GM12892 (cell line): ENCODE measurements at regions not wholly inside any gene's neighbourhood (a gene's known extent, or its start where the extent isn't known, plus 50 kb on each side); places are given as distances from the start of the nearest gene placed in this dataset.

Experiments used
- POLR2A ChIP-seq: IDR thresholded peaks from 2 replicates; pipeline ENCODE4 v1.6.1; 2011; ENCODE audit warnings: low read depth, low read length, control low read depth
- POLR2AphosphoS5 ChIP-seq: IDR thresholded peaks from 2 replicates; pipeline ENCODE4 v1.6.1; 2011; ENCODE audit warnings: low read depth, low read length, control low read depth

DNA sequence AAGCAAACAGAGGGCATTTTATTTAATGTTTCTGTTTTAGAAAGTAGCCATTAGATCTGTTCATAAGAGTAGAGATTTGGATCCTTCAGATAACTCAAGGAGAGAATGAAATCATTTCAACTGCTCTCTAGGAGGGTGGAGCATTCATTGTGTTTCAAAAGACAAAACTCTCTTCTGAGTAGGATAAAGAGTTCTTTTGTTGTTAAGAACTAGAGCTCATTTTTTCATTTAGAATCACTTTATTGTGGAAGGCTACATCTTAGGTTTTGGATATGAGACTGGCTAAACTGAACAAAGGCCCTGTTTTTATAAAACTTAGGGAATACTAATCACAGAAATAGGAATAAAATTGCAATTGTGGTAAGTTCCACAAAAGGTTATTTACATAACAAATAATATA lies 193.9 kb upstream of the PCDH10 start:
- no peak for TF ChIP-seq POLR2AphosphoS5
- no peak for TF ChIP-seq POLR2A
